ENCODE measurements at regions not wholly inside any gene's neighbourhood (a gene's known extent, or its start where the extent isn't known, plus 50 kb on each side); places are given as distances from the start of the nearest gene placed in this dataset.
"Not testable (repeated sequence)": the region's sequence is repeated elsewhere in the genome, so short reads cannot be mapped to it uniquely, and the experiment has no call there.

- Mint-ChIP-seq H3K9me3 (no peaks in the 10 kb centered on the region), H3K4me1 (peaks cover 15% of the 10 kb centered on the region), H3K27me3 (ENCODE audit: low read depth) (no peaks in the 10 kb centered on the region), H3K36me3 (no peaks in the 10 kb centered on the region), H3K4me3 (no peak overlapping the region), H3K27ac (no peak overlapping the region)
- TF ChIP-seq ZNF138 (CRISPR knock-in tag; conservative IDR thresholded peaks at IDR 0.05) (no peak), ZNF512 (CRISPR knock-in tag; IDR thresholded peaks at IDR 0.05; ENCODE audit: borderline replicate concordance) (no peak), KAT7 (CRISPR knock-in tag; IDR thresholded peaks at IDR 0.05; ENCODE audit: borderline replicate concordance) (no peak), GTF2I (CRISPR knock-in tag; conservative IDR thresholded peaks at IDR 0.05) (no peak), ZNF121 (CRISPR knock-in tag; IDR thresholded peaks at IDR 0.05) (no peak), ZSCAN18 (CRISPR knock-in tag; IDR thresholded peaks at IDR 0.05) (no peak), FOXP4 (CRISPR knock-in tag; IDR thresholded peaks at IDR 0.05) (no peak), IRF2 (CRISPR knock-in tag; IDR thresholded peaks at IDR 0.05; ENCODE audit: borderline replicate concordance, low read depth) (no peak), GRHL2 (CRISPR knock-in tag; IDR thresholded peaks at IDR 0.05; ENCODE audit: insufficient replicate concordance, severe bottlenecking) (no peak)
- CTCF ChIA-PET: no interaction called here
- ATAC-seq (no peak), DNase-seq (ENCODE audit: low spot score) (no peak)
- POLR2A ChIA-PET: no interaction called here
Measured at GRCh38 chr4:72706684-72707083, 137.7 kb upstream of the ADAMTS3 start.

- H3K27me3 Mint-ChIP-seq (ENCODE audit: low read depth); POLR2A ChIA-PET; DNase-seq (ENCODE audit: low spot score); H3K4me3 Mint-ChIP-seq; H3K9me3 Mint-ChIP-seq; H3K36me3 Mint-ChIP-seq: not testable (repeated sequence)
- H3K4me1 Mint-ChIP-seq: peaks cover 15% of the 10 kb centered on the region
- ATAC-seq: peak; percentile 43; the same call in 1 of the 2 replicates
- CTCF ChIA-PET: interaction anchor here (1.5 kb wide), 1 partner anchor 205 kb away, joined by 6 read pairs; no protein-coding TSS in a partner anchor
- H3K27ac Mint-ChIP-seq: peak overlapping the region; percentile 46; the same call in 1 of the 2 replicates
Measured at GRCh38 chr4:72704925-72705640, 136.1 kb upstream of the ADAMTS3 start.

- Mint-ChIP-seq H3K4me3 (no peak overlapping the region), H3K36me3 (no peaks in the 10 kb centered on the region), H3K4me1 (peaks cover 11% of the 10 kb centered on the region), H3K27ac (no peak overlapping the region), H3K27me3 (ENCODE audit: low read depth) (no peaks in the 10 kb centered on the region), H3K9me3 (no peaks in the 10 kb centered on the region)
- no peak for ATAC-seq
- ChIA-PET CTCF (interaction anchor here (0.5 kb wide), 1 partner anchor 496 kb away, joined by 3 read pairs; no protein-coding TSS in a partner anchor), POLR2A (no interaction called here)
- TF ChIP-seq FOXP1 (CRISPR knock-in tag; IDR thresholded peaks at IDR 0.05; ENCODE audit: borderline replicate concordance): no peak
- TF ChIP-seq TEAD1 (CRISPR knock-in tag; IDR thresholded peaks at IDR 0.05): no peak
- TF ChIP-seq TCF7 (CRISPR knock-in tag; IDR thresholded peaks at IDR 0.05; ENCODE audit: low read depth): no peak
- no peak for TF ChIP-seq NFATC4 (CRISPR knock-in tag; IDR thresholded peaks at IDR 0.05)
- no peak for TF ChIP-seq ZNF263 (CRISPR knock-in tag; IDR thresholded peaks at IDR 0.05; ENCODE audit: low read depth)
- no peak for DNase-seq (ENCODE audit: low spot score)
Measured at GRCh38 chr4:72702948-72703347, 133.9 kb upstream of the ADAMTS3 start.

All from WTC11 (cell line).